ENCODE measurements at regions not wholly inside any gene's neighbourhood (a gene's known extent, or its start where the extent isn't known, plus 50 kb on each side); places are given as distances from the start of the nearest gene placed in this dataset.

DNA sequence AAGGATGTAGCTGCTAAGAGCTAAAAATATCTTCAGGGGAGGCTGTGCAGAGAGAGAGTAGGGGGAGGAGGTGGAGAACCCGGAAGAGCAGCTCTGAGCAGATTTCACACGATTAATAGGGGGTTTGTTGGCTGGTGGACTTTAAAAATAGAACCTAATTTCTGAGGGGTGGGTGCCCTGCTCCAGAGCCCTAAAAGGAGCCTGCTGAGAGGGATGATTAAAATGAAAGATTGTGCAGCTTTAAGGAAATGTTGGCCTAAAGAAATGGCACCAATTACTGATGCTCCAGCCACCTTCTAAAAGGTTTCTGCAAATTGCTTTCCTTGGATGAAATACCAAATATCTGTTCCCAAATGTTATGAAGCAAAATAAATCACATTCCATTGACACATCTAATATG is 202.8 kb upstream of the BTBD3 start:
- no peaks in the 10 kb centered on the region for H3K36me3 ChIP-seq
- no peaks in the 10 kb centered on the region for H3K4me1 ChIP-seq
- H3K9me3 ChIP-seq: no peaks in the 10 kb centered on the region
- no peak for DNase-seq
- TF ChIP-seq, protein P1, sequence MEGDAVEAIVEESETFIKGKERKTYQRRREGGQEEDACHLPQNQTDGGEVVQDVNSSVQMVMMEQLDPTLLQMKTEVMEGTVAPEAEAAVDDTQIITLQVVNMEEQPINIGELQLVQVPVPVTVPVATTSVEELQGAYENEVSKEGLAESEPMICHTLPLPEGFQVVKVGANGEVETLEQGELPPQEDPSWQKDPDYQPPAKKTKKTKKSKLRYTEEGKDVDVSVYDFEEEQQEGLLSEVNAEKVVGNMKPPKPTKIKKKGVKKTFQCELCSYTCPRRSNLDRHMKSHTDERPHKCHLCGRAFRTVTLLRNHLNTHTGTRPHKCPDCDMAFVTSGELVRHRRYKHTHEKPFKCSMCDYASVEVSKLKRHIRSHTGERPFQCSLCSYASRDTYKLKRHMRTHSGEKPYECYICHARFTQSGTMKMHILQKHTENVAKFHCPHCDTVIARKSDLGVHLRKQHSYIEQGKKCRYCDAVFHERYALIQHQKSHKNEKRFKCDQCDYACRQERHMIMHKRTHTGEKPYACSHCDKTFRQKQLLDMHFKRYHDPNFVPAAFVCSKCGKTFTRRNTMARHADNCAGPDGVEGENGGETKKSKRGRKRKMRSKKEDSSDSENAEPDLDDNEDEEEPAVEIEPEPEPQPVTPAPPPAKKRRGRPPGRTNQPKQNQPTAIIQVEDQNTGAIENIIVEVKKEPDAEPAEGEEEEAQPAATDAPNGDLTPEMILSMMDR (IDR thresholded peaks at IDR 0.05; ENCODE audit: low read depth, low read length): no peak
- no peaks in the 10 kb centered on the region for H3K27me3 ChIP-seq
- no peak overlapping the region for H3K4me3 ChIP-seq (ENCODE audit: low read depth, low read length)

DNA sequence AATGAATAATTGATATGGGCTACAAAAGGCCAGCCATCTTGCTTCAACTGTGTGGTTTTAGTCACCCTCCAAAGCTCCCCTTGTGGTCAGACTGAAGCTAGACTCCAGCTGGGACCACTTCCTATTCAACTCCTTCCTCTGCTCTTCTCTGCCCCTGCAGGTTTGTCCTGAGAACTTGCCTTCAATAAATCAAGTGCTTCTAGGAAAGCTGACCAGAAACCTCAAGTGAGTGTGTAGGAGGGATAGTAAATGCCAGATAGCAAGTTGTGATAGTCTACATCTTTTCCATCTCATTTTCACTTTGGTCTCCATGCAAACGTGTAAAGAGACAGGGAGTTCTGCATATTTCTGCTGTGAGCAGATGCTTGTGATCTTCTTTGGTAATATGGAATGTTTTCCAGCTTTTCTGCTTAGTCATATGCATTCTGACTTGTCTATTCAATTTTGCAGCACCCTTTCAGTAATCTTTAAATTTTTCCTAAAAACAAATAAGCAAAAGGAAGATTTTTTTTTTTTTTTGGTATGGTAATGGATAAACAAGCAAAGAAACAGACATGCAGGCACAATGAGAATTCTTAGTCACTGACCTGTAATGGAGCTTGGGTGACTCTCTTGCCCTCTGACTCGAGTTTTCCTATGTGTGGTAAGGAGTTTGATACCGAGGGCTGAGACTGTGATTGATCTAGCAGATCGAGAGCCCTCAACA is 201.3 kb upstream of the BTBD3 start:
- Histone ChIP-seq H3K27me3 (no peaks in the 10 kb centered on the region), H3K9me3 (no peaks in the 10 kb centered on the region), H3K4me3 (ENCODE audit: low read depth, low read length) (no peak overlapping the region), H3K4me1 (no peaks in the 10 kb centered on the region), H3K36me3 (no peaks in the 10 kb centered on the region)
- TF ChIP-seq, protein P1 (IDR thresholded peaks at IDR 0.05; ENCODE audit: low read depth, low read length): peak; percentile 35
- peak; percentile 15 for DNase-seq

DNA sequence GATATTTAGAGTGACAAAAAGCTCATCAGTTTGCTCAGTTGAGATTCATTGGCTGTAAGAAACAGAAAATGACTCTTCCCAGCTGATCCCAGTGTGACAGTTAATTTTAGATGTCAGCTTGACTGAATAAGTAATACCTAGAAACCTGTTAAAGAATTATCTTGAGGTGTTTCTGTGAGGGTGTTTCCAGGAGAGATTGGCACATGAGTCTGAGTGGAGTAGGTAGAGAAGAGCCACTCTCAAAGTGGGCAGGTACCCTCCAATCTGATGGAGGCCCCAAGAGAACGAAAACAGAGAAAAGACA is 200.8 kb upstream of the BTBD3 start:
- Histone ChIP-seq H3K4me3 (ENCODE audit: low read depth, low read length) (no peak overlapping the region), H3K9me3 (no peaks in the 10 kb centered on the region), H3K27me3 (no peaks in the 10 kb centered on the region), H3K36me3 (no peaks in the 10 kb centered on the region), H3K4me1 (no peaks in the 10 kb centered on the region)
- TF ChIP-seq, protein P1 (IDR thresholded peaks at IDR 0.05; ENCODE audit: low read depth, low read length): no peak
- no peak for DNase-seq

DNA sequence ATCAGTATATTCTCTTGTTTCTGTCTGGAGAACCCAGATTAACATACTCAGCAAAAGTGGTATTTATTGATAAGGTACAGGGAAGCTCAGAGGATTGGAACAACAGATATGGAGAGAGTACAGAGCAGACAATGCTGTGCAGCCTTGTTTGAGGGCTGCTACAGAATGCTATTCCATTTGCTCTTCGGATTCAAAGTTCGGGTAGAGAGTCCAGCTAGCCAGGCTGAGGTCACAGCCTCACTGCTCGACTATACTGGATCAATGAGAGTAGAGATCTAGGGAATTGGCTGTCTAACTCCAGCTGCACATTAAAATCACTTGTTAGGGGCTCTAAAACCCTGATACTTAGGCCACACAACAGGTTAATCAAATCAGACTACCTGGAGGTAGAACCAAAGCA is 200.1 kb upstream of the BTBD3 start:
- Histone ChIP-seq H3K9me3 (no peaks in the 10 kb centered on the region), H3K4me3 (ENCODE audit: low read depth, low read length) (no peak overlapping the region), H3K36me3 (no peaks in the 10 kb centered on the region), H3K4me1 (no peaks in the 10 kb centered on the region), H3K27me3 (no peaks in the 10 kb centered on the region)
- DNase-seq: no peak
- TF ChIP-seq, protein P1 (IDR thresholded peaks at IDR 0.05; ENCODE audit: low read depth, low read length): no peak

DNA sequence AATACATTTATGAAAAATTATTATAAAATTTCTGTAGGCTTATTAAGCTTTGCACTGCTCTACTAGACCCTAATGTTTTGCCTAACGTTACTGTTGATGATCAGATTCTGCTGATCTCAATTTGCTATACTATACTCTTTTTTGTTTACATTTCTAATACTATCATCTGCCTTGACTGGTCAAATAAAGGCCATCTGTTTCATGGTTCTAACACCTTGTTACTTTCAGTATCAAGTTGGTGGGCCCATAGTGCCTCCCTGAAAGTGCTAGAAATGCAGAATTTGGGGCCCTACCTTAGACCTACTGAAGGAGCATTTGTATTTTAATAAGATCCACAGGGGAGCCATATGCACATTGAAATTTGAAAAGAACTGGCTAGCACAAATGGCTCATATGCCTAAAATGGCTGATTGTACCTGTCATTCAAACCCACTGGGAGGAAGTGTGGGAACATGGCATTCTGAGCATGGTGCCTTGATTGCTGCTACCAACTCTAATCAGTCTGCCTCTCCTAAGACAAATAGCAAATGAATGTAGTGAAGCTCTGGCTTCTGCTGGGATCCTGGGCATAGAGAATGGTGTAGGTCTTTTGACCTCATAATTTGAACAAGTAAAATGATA is 199.1 kb upstream of the BTBD3 start:
- no peaks in the 10 kb centered on the region for H3K36me3 ChIP-seq
- H3K4me1 ChIP-seq: no peaks in the 10 kb centered on the region
- no peaks in the 10 kb centered on the region for H3K9me3 ChIP-seq
- TF ChIP-seq, protein P1 (IDR thresholded peaks at IDR 0.05; ENCODE audit: low read depth, low read length): no peak
- no peak overlapping the region for H3K4me3 ChIP-seq (ENCODE audit: low read depth, low read length)
- DNase-seq: no peak
- no peaks in the 10 kb centered on the region for H3K27me3 ChIP-seq

DNA sequence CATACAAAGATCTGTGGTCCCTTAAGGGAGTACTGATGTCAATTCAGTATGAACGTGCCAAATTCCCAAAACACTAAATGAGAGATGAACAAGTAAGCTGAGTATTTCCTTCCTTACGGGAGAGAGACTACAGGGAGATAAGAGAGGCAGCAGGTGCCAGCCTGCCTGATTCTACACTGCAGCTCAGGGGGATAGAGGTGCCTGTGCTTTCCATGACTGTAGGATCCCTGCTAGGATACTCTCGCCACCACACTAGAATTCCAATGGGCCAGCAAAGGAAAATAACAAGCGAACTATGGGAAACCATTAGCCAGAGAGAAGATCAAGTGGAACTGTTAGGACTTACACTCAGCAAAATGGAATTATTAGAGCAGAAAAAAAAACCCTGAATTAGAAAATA is 198.5 kb upstream of the BTBD3 start:
- no peaks in the 10 kb centered on the region for H3K36me3 ChIP-seq
- TF ChIP-seq, protein P1 (IDR thresholded peaks at IDR 0.05; ENCODE audit: low read depth, low read length): no peak
- no peaks in the 10 kb centered on the region for H3K9me3 ChIP-seq
- H3K4me1 ChIP-seq: no peaks in the 10 kb centered on the region
- no peaks in the 10 kb centered on the region for H3K27me3 ChIP-seq
- no peak overlapping the region for H3K4me3 ChIP-seq (ENCODE audit: low read depth, low read length)
- DNase-seq: no peak
